AG08395 (cell line): ENCODE measurements at regions not wholly inside any gene's neighbourhood (a gene's known extent, or its start where the extent isn't known, plus 50 kb on each side); places are given as distances from the start of the nearest gene placed in this dataset.
A peak's percentile ranks its signal among the peaks of the same experiment; 100 is the strongest.
"Not testable (repeated sequence)": the region's sequence is repeated elsewhere in the genome, so short reads cannot be mapped to it uniquely, and the experiment has no call there.

ENCODE experiments used
- DNase-seq: peaks from one replicate; pipeline ENCODE4 v3.0.0; 2012; ENCODE audit warnings: mixed read lengths, low spot score

DNA sequence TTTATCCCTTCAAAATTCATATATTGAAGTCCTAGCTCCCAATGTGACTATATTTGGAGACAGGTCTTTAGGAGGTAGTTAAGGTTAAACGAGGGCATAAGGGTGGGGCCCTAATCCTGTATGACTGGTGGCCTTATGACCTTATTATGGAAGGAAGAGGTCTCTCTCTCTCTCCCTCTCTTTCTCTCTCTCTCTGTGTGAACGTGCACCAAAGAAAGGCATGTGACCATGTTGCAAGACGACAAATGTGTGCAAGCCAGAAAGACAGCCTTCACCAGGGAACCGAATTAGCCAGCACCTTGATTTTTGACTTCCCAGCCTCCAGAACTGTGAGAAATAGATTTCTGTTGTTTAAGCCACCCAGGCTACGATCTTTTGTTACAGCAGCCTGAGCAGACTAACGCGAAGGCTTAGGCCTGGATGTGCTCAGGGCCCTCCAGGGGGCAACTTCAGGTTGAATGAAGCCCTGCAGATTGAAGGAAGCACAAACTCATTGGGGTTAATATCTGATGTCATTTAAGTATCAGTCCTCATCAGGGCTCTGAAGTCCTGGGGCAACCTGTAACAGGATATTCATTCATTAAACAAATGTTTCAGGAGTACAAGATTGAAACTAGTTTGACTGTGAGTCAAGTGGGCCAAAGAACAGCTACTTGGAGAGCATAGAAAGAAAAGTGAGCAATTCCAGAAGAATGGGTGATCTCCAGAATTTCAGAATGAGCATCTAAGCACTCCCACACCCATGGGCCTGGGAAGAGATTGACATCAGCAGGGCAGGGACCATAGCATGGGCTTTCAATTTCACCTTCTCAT is 157.4 kb upstream of the TNFAIP3 start:
- DNase-seq, result no peak

GRCh38 chr6:137711972-137712371 is 155.1 kb upstream of the TNFAIP3 start:
- DNase-seq, result no peak

- no peak for DNase-seq
Observed at GRCh38 chr6:137712587-137712986, 154.5 kb upstream of the TNFAIP3 start.

DNA sequence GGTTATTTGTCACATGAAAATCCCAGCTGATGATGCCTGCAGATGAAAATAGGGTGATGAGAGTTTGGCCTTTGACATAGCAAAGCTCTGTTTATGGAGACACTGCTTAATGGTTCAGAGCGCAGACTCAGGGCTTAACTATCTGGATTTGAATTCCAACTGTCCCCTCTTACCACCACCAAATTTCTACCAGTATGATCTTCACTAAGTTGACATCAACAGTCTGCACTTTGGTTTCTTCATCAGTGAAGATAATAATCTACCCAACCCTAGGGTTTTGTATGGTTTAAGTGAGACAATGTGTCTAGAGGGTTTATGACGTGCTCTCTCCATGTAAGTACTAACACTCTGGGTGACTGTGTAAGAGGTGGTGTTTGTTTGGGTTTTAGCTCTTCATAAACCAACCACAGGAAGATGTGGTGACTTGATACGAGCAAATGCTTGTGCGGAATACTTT is 151.4 kb upstream of the TNFAIP3 start:
- no peak for DNase-seq

GRCh38 chr6:137717074-137718073 is 149.7 kb upstream of the TNFAIP3 start:
- DNase-seq, result no peak

DNA sequence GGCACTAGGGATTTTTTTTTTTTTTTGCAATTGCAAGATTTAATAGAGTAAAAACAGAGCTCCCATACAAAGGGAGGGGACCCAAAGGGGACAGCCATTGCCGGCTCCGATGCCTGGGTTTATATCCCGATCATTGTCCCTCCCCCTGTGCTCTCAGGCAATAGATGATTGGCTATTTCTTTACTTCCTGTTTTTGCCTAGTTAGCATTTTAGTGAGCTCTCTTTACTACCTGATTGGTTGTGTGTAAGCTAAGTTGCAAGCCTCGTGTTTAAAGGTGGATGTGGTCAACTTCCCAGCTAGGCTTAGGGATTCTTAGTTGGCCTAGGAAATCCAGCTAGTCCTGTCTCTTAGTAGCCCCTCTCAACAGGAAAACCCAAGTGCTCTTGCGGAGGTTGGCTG is 148.2 kb upstream of the TNFAIP3 start:
- not testable (repeated sequence) for DNase-seq

GRCh38 chr6:137722749-137723272 is 144.2 kb upstream of the TNFAIP3 start:
- DNase-seq, result no peak

GRCh38 chr6:137723273-137724017 is 143.6 kb upstream of the TNFAIP3 start:
- no peak for DNase-seq

DNA sequence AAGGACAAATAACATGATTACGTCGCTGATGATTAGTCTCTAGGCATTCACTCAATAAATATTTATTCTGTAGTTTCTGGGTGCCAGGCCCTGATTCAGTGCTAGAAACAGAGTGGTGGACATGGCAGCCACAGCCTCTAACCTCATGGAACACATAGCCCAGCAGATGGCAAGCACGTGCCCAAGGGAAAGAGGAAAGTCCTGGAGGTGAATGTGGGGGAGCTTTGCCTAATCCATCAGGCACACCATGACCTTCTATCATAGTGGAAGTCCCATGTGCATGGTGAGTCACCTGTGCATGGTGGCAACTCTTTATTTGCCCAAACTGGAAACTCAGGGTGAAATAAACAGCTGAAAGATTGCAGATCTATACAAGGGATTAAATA is 143.0 kb upstream of the TNFAIP3 start:
- DNase-seq, result no peak

GRCh38 chr6:137724495-137725211 is 142.4 kb upstream of the TNFAIP3 start:
- DNase-seq, result no peak

DNA sequence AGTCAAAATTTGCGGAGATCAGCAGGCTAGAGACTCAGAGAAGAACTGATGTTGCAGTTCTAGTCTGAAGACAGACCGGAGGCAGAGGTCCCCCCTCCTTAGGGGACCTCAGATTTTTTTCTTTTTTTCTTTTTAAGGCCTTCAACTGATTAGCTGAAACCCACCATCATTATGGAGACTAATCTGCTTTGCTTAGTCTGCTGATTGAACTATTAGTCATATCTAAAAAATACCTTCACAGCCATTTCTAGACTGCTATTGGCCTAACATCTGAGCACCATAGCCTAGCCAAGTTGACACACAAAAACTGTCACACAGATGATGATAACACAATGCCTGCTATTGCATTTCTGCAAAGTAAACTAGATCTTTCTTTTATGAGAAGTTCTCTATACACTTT is 141.1 kb upstream of the TNFAIP3 start:
- no peak for DNase-seq

- no peak for DNase-seq
Observed at GRCh38 chr6:137726582-137726981, 140.5 kb upstream of the TNFAIP3 start.

GRCh38 chr6:137727216-137727765 is 139.8 kb upstream of the TNFAIP3 start:
- no peak for DNase-seq

GRCh38 chr6:137728386-137729349 is 138.4 kb upstream of the TNFAIP3 start:
- DNase-seq, result peak; percentile 89

DNA sequence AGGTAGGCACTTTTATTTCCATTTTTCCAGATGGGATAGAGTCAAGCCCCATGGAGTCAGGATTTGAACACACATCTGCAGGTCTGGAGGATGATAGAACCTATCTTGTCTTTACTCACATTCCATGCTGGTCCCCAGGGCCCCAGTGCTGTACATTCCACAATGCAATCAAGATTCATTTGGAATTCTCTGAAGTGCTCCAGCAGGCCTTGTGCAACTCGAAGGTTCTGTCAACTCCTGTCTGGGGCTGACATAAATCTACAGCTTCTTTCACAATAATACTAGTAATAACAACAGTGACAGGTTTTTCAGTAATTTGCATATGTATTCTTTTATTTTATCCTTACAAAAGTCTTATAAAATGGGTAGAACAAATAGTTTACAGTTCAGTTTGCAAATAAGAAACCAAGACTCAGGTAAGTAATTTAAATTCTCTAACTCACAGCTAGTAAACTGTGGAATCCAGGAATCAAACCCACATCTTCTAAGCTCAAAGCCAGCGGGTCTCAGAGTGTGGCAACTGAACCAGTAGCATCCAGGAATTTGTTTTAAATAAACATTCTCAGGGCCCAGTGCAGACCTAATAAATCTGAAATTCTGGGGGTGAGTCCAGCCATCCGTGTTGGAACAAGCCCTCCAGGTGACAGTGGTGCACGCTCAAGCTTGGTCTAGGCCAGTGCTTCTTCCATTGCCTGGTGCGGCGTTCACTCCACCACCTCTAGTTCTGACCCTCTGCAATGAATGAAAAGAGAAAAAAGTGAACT is 137.0 kb upstream of the TNFAIP3 start:
- DNase-seq, result peak; percentile 43

DNA sequence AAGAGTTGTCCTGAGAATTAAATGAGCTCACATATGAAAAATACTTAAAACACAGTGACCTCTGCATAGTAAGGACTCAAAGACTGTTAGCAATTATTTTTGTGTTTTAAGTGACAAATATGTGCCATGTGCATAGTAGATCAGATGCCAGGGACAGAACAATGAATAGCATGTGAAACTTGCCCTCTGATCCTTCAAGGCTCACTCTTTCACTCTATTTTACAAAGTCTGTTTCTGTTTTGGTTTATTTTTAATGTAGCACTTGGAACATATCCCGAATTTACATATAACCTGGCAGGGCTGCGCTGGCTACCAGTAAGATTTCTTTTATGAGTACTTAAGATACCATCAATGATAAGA is 135.5 kb upstream of the TNFAIP3 start:
- DNase-seq, result no peak

DNA sequence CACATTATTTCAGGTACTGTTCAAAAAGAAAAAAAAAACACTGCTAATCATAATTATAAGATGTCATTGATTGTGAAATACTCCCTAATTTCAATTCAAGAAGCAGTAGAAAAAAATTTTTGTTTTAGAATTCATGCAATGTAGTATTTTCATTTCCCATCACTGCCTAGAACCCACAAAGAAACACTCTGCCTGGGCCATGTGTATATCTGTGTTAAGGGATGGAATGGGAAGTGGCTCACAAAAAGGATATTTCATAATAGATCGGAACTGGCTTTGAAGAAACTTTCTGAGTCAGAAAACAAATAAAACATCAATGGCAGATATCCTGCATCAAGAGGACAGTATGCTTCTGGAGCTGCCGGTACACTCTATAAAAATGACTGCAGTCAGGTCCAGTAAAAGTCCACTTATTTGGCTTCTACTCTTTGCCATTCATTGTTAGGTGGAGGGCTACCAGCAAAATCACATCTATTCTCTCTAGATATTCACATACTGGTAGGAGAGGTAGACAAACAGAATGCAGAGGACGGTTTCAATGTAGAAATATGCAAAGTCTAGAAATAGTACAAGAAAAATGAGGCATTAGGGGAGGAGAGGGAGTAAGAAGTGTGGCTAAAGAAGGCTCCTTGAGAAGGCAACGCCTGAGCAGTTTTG is 135.0 kb upstream of the TNFAIP3 start:
- DNase-seq, result peak; percentile 52

- DNase-seq, result no peak
Observed at GRCh38 chr6:137733372-137733771, 133.7 kb upstream of the TNFAIP3 start.
